ENCODE measurements at regions not wholly inside any gene's neighbourhood (a gene's known extent, or its start where the extent isn't known, plus 50 kb on each side); places are given as distances from the start of the nearest gene placed in this dataset.

- TF ChIP-seq, protein P1, sequence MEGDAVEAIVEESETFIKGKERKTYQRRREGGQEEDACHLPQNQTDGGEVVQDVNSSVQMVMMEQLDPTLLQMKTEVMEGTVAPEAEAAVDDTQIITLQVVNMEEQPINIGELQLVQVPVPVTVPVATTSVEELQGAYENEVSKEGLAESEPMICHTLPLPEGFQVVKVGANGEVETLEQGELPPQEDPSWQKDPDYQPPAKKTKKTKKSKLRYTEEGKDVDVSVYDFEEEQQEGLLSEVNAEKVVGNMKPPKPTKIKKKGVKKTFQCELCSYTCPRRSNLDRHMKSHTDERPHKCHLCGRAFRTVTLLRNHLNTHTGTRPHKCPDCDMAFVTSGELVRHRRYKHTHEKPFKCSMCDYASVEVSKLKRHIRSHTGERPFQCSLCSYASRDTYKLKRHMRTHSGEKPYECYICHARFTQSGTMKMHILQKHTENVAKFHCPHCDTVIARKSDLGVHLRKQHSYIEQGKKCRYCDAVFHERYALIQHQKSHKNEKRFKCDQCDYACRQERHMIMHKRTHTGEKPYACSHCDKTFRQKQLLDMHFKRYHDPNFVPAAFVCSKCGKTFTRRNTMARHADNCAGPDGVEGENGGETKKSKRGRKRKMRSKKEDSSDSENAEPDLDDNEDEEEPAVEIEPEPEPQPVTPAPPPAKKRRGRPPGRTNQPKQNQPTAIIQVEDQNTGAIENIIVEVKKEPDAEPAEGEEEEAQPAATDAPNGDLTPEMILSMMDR (IDR thresholded peaks at IDR 0.05), result no peak
- TF ChIP-seq, protein P2, sequence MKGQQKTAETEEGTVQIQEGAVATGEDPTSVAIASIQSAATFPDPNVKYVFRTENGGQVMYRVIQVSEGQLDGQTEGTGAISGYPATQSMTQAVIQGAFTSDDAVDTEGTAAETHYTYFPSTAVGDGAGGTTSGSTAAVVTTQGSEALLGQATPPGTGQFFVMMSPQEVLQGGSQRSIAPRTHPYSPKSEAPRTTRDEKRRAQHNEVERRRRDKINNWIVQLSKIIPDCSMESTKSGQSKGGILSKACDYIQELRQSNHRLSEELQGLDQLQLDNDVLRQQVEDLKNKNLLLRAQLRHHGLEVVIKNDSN (CRISPR knock-in tag; IDR thresholded peaks at IDR 0.05), result no peak
- TF ChIP-seq FOXJ3 (CRISPR knock-in tag; IDR thresholded peaks at IDR 0.05; ENCODE audit: borderline replicate concordance) (no peak), NR2C2 (CRISPR knock-in tag; IDR thresholded peaks at IDR 0.05) (no peak), SP1 (CRISPR knock-in tag; conservative IDR thresholded peaks at IDR 0.05) (no peak), TP53 (CRISPR knock-in tag; IDR thresholded peaks at IDR 0.05) (no peak), ZNF317 (CRISPR knock-in tag; IDR thresholded peaks at IDR 0.05; ENCODE audit: borderline replicate concordance, low read depth) (no peak), CREM (CRISPR knock-in tag; IDR thresholded peaks at IDR 0.05) (no peak), STAT6 (CRISPR knock-in tag; conservative IDR thresholded peaks at IDR 0.05; ENCODE audit: low read depth) (no peak)
Measured at GRCh38 chr1:213327017-213327667, 276.1 kb downstream of the RPS6KC1 start.
